K562 (cell line): ENCODE measurements at regions not wholly inside any gene's neighbourhood (a gene's known extent, or its start where the extent isn't known, plus 50 kb on each side); places are given as distances from the start of the nearest gene placed in this dataset.

ENCODE experiments used
- ATAC-seq: fragments of 200-7000 bp; cut with Tn5 transposase; 3 replicates; pipeline ENCODE4 v1.9.1; 2020; ENCODE audit warnings: moderate library complexity
- BruUV-seq: library from RNA; stranded (reverse); fragments of 400-500 nt; replicated peaks from 2 replicates; lab custom pipeline; 2021; lab: Mats Ljungman, UMichigan
- CTCF ChIA-PET: fragments of 300-600 bp; formaldehyde crosslinking; extraction: SDS; loops from one replicate; lab custom pipeline; 2021; ENCODE audit warnings: low intra/inter-chr PET ratio; lab: Yijun Ruan, JAX
- POLR2A ChIA-PET: fragments of 300-600, 350-650 bp; sonication (Branson Sonifier 250); formaldehyde crosslinking; extraction: SDS; loops from one replicate; lab custom pipeline; 2021; ENCODE audit warnings: antibody characterized with exemption, inconsistent platforms; lab: Yijun Ruan, JAX
- DNase-seq, 4 experiments: peaks; one replicate each; pipeline versions ENCODE4 v3.0.0 to v3.0.0-alpha.2; 2011 to 2018; ENCODE audit warnings: low spot score in 3 of 4, mixed read lengths in 3 of 4; ENCODE audit errors: extremely low read depth in 1 of 4
- FAIRE-seq: peaks from 2 replicates; lab custom pipeline; 2011; peaks lifted over from hg19 to GRCh38; lab: Jason Lieb, UNC
- H2AFZ ChIP-seq: 2 replicates; pipeline ENCODE4 v1.6.0; 2011; ENCODE audit warnings: low read depth, low read length, control low read depth, inconsistent platforms
- H3K27ac ChIP-seq: fragments of 200-600 bp; 3 replicates; pipeline ENCODE4 v1.8.0; 2011; ENCODE audit warnings: low read depth, mild to moderate bottlenecking, control low read depth, inconsistent platforms, low read length, moderate library complexity, mixed read lengths; ENCODE audit errors: extremely low read depth
- H3K27me3 ChIP-seq, 2 experiments: fragments of 300-600 bp in 1 of 2; 2 replicates in 1 of 2; 3 replicates in 1 of 2; pipeline versions ENCODE4 v1.6.0 to v1.8.0; 2011; ENCODE audit warnings: inconsistent platforms in 2 of 2, low read length in 2 of 2, mild to moderate bottlenecking in 1 of 2, mixed read lengths in 1 of 2, moderate library complexity in 1 of 2; ENCODE audit not compliant: control insufficient read depth in 2 of 2, insufficient read depth in 2 of 2
- H3K36me3 ChIP-seq: fragments of 300-600 bp; 3 replicates; pipeline ENCODE4 v1.8.0; 2011; ENCODE audit warnings: mild to moderate bottlenecking, low read length, inconsistent platforms; ENCODE audit not compliant: control insufficient read depth, insufficient read depth
- H3K4me1 ChIP-seq, 2 experiments: fragments of 200-600 bp in 1 of 2; replicated peaks in 1 of 2; 2 replicates in 1 of 2; 3 replicates in 1 of 2; pipeline versions ENCODE4 v1.5.1 to v1.8.0; 2011; ENCODE audit warnings: inconsistent platforms in 2 of 2, low read length in 2 of 2, mild to moderate bottlenecking in 1 of 2, mixed read lengths in 1 of 2, moderate library complexity in 1 of 2; ENCODE audit not compliant: control insufficient read depth in 2 of 2, insufficient read depth in 2 of 2
- H3K4me2 ChIP-seq: 2 replicates; pipeline ENCODE4 v1.6.1; 2011; ENCODE audit warnings: low read length, control low read depth, inconsistent platforms, mixed read lengths; ENCODE audit not compliant: insufficient read depth
- H3K4me3 ChIP-seq: fragments of 200-600 bp; sonication (generic), shearing (Covaris generic); 2 replicates; pipeline ENCODE4 v1.5.1; 2016; ENCODE audit warnings: control low read depth, inconsistent platforms
- H3K79me2 ChIP-seq: fragments of 200-600 bp; 3 replicates; pipeline ENCODE4 v1.8.0; 2011; ENCODE audit warnings: low read length, inconsistent platforms; ENCODE audit not compliant: control insufficient read depth, insufficient read depth
- H3K9ac ChIP-seq, 2 experiments: 2 replicates each; pipeline versions ENCODE4 v1.6.0 to v1.6.1; 2011; ENCODE audit warnings: low read depth in 2 of 2, low read length in 2 of 2, control low read depth in 1 of 2, inconsistent platforms in 1 of 2, mild to moderate bottlenecking in 1 of 2, mixed read lengths in 1 of 2; ENCODE audit not compliant: insufficient read depth in 1 of 2
- H3K9me1 ChIP-seq: one replicate; pipeline ENCODE4 v1.6.0; 2011; ENCODE audit warnings: inconsistent platforms, mild to moderate bottlenecking, low read length, moderate library complexity; ENCODE audit not compliant: control insufficient read depth, insufficient read depth
- H3K9me3 ChIP-seq: replicated peaks from 2 replicates; pipeline ENCODE4 v1.5.1; 2011; ENCODE audit warnings: low read depth, low read length, inconsistent platforms; ENCODE audit not compliant: control insufficient read depth, insufficient read depth
- H4K20me1 ChIP-seq: replicated peaks from 2 replicates; pipeline ENCODE4 v1.6.1; 2011; ENCODE audit warnings: low read length, inconsistent platforms, mixed read lengths; ENCODE audit not compliant: control insufficient read depth, insufficient read depth
- MIER1 ChIP-seq: fragments of 450-650 bp; IDR thresholded peaks from 2 replicates; pipeline ENCODE4 v1.6.1; 2016; ENCODE audit warnings: antibody characterized with exemption, mild to moderate bottlenecking, low read depth
- NRF1 ChIP-seq, 2 experiments: fragments of 450-650 bp; IDR thresholded peaks in 1 of 2; conservative IDR thresholded peaks in 1 of 2; 2 replicates each; pipeline ENCODE4 v1.6.1; 2014; ENCODE audit warnings: mild to moderate bottlenecking in 2 of 2
- ZNF212 ChIP-seq: fragments of 450-650 bp; formaldehyde crosslinking; IDR thresholded peaks from 2 replicates; pipeline ENCODE4 v1.4.0; 2020; ENCODE audit warnings: mild to moderate bottlenecking
- ZNF384 ChIP-seq: IDR thresholded peaks from 2 replicates; pipeline ENCODE4 v1.6.1; 2012; ENCODE audit warnings: low read depth, low read length, improper control_type of control experiment
- ZNF609 ChIP-seq: sonication (generic); formaldehyde crosslinking; IDR thresholded peaks from 2 replicates; pipeline ENCODE4 v1.8.1; 2023; ENCODE audit warnings: missing genetic modification reagents, mild to moderate bottlenecking, borderline replicate concordance
- WGBS: fragments of 100-300 bp; shearing (Covaris generic); methylation state at CpG from one replicate; pipeline ENCODE4 v1.1.6; 2016; ENCODE audit warnings: low coverage, mixed read lengths; ENCODE audit not compliant: insufficient coverage; ENCODE audit errors: missing lambda C conversion rate; 5-methylcytosine and 5-hydroxymethylcytosine counted together
- in situ Hi-C: fragments of 300-500 bp; cut with MboI; formaldehyde crosslinking; loops from 4 replicates; pipeline ENCODE4 v1.15.0; 2018; ENCODE audit warnings: inconsistent platforms, mixed read lengths
- intact Hi-C: fragments of 100-400 bp; cut with micrococcal nuclease; formaldehyde crosslinking; loops from 2 replicates; pipeline ENCODE4 v1.14.2; 2022
- TF ChIP-seq, protein P1 (sequence below): fragments of 250-450 bp; sonication (Bioruptor Pico); IDR thresholded peaks from 2 replicates; pipeline ENCODE4 v1.5.0; 2021; ENCODE audit warnings: mild to moderate bottlenecking, borderline replicate concordance

DNA sequence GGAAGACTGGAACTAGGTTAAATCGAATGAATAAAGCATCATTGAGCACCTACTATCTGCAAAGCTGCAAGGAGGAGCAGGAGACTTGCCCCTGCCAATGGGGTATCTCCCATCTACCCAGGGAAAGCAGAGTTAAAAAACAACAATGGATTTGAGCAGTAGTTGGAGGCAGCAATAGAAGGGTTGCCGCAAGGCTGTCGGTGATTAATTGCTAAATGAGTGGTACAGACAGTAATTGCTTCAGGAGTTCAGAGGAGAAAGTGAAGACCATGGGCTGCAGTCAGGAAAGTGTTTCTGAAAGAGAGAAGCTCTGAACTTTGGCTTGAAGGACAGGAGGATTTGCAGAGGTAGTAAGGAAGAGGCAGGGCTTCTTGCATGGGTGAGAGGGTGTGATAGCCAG, 152.9 kb downstream of the ACTL8 start:
- no peak overlapping the region for H3K9ac ChIP-seq
- no peaks in the 10 kb centered on the region for H3K79me2 ChIP-seq
- POLR2A ChIA-PET, result no interaction called here
- no peak overlapping the region for H3K4me3 ChIP-seq
- no peak for DNase-seq
- H3K4me1 ChIP-seq, result no peaks in the 10 kb centered on the region
- no peak for ATAC-seq
- CTCF ChIA-PET, result no interaction called here
- H4K20me1 ChIP-seq, result 0 out of 2 replicates have a peak, but pooled peaks cover 3% of the 10 kb centered on the region
- no peaks in the 10 kb centered on the region for H3K9me1 ChIP-seq
- no peak overlapping the region for H2AFZ ChIP-seq
- no peak overlapping the region for H3K27ac ChIP-seq
- H3K36me3 ChIP-seq, result no peaks in the 10 kb centered on the region
- FAIRE-seq, result no peak
- intact Hi-C loops, result no loop called here
- no peaks in the 10 kb centered on the region for H3K9me3 ChIP-seq
- no peak for TF ChIP-seq NRF1 (conservative IDR thresholded peaks at IDR 0.05 in 1 of 2, IDR thresholded peaks at IDR 0.05 in 1 of 2)
- TF ChIP-seq, protein P1, sequence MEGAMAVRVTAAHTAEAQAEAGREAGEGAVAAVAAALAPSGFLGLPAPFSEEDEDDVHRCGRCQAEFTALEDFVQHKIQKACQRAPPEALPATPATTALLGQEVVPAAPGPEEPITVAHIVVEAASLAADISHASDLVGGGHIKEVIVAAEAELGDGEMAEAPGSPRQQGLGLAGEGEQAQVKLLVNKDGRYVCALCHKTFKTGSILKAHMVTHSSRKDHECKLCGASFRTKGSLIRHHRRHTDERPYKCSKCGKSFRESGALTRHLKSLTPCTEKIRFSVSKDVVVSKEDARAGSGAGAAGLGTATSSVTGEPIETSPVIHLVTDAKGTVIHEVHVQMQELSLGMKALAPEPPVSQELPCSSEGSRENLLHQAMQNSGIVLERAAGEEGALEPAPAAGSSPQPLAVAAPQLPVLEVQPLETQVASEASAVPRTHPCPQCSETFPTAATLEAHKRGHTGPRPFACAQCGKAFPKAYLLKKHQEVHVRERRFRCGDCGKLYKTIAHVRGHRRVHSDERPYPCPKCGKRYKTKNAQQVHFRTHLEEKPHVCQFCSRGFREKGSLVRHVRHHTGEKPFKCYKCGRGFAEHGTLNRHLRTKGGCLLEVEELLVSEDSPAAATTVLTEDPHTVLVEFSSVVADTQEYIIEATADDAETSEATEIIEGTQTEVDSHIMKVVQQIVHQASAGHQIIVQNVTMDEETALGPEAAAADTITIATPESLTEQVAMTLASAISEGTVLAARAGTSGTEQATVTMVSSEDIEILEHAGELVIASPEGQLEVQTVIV, result no peak
- TF ChIP-seq ZNF384, result no peak
- no peak for TF ChIP-seq ZNF212 (CRISPR knock-in tag)
- no peak for TF ChIP-seq ZNF609 (CRISPR knock-in tag)
- TF ChIP-seq MIER1, result no peak
- in situ Hi-C loops, result no loop called here
- BruUV-seq, result no TSS peak
- 2% methylated on average over 3 of the region's 3 CpGs for WGBS
- no peak overlapping the region for H3K4me2 ChIP-seq
- H3K27me3 ChIP-seq, result no peaks in the 10 kb centered on the region
